ENCODE measurements at regions not wholly inside any gene's neighbourhood (a gene's known extent, or its start where the extent isn't known, plus 50 kb on each side); places are given as distances from the start of the nearest gene placed in this dataset.
"Not testable (repeated sequence)": the region's sequence is repeated elsewhere in the genome, so short reads cannot be mapped to it uniquely, and the experiment has no call there.

DNA sequence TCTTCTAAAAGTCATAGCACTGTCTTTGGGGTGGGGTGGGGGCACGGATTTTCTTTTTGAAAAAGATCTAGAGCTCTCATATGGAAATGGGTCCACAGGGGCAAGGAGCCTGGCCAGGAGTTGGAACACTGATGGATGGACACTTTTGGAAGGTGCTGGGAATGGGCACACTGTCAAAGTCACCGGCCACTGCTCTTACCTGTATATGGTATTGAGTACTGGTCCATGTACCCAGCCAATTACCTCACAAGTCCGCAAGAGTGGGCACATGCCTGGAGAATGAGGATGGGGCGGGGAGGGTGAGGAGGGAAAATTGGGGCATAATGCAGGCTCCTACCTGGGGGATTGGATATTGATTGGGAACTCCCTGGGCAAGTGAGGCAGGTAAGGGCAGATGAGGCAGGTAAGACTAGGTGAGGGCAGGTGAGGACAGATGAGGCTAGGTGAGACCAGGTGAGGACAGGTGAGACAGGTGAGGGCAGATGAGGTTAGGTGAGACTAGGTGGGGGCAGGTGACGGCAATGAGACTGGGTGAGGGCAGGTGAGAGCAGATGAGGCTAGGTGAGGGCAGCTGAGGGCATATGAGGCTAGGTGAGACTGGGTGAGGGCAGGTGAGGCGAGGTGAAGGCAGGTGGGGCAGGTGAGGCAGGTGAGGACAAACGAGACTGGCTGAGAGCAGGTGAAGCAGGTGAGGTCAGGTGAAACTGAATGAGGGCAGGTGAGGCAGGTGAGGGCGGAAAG lies 167.9 kb downstream of the NRN1 start:
- Mint-ChIP-seq H3K36me3 (peaks cover 7% of the 10 kb centered on the region), H3K4me1 (no peaks in the 10 kb centered on the region), H3K27me3 (ENCODE audit: low read depth) (peaks cover 66% of the 10 kb centered on the region), H3K4me3 (no peak overlapping the region), H3K27ac (no peak overlapping the region), H3K9me3 (peaks cover 14% of the 10 kb centered on the region)
- CTCF ChIA-PET = no interaction called here
- POLR2A ChIA-PET = no interaction called here
- no peak for ATAC-seq
- TF ChIP-seq, protein P1, sequence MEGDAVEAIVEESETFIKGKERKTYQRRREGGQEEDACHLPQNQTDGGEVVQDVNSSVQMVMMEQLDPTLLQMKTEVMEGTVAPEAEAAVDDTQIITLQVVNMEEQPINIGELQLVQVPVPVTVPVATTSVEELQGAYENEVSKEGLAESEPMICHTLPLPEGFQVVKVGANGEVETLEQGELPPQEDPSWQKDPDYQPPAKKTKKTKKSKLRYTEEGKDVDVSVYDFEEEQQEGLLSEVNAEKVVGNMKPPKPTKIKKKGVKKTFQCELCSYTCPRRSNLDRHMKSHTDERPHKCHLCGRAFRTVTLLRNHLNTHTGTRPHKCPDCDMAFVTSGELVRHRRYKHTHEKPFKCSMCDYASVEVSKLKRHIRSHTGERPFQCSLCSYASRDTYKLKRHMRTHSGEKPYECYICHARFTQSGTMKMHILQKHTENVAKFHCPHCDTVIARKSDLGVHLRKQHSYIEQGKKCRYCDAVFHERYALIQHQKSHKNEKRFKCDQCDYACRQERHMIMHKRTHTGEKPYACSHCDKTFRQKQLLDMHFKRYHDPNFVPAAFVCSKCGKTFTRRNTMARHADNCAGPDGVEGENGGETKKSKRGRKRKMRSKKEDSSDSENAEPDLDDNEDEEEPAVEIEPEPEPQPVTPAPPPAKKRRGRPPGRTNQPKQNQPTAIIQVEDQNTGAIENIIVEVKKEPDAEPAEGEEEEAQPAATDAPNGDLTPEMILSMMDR (IDR thresholded peaks at IDR 0.05) = no peak
- TF ChIP-seq, protein P2, sequence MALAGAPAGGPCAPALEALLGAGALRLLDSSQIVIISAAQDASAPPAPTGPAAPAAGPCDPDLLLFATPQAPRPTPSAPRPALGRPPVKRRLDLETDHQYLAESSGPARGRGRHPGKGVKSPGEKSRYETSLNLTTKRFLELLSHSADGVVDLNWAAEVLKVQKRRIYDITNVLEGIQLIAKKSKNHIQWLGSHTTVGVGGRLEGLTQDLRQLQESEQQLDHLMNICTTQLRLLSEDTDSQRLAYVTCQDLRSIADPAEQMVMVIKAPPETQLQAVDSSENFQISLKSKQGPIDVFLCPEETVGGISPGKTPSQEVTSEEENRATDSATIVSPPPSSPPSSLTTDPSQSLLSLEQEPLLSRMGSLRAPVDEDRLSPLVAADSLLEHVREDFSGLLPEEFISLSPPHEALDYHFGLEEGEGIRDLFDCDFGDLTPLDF (CRISPR knock-in tag; IDR thresholded peaks at IDR 0.05) = no peak
- no peak for DNase-seq (ENCODE audit: low spot score)

DNA sequence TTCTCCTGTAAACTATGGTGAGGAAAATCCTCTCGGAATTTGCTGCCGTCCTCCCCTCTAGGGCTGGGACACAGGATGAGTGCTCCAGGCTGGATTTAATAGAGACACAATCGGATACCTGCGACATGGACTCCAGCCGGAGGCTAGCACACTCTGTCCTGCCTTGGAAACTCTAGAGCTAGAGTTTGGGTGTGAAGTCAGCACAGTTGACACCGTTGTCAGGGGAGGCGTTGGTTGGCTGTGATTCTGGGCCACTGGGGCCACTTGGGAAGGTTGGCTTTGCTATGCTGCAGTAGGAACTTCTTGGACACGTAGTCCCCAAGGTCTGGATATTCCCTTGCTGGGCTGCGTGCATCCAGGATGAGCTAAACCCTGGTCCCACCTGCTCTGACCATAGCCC lies 169.4 kb downstream of the NRN1 start:
- Mint-ChIP-seq H3K27ac (no peak overlapping the region), H3K36me3 (peaks cover 7% of the 10 kb centered on the region), H3K9me3 (peaks cover 14% of the 10 kb centered on the region), H3K4me3 (no peak overlapping the region), H3K27me3 (ENCODE audit: low read depth) (peaks cover 52% of the 10 kb centered on the region), H3K4me1 (no peaks in the 10 kb centered on the region)
- ChIA-PET CTCF (no interaction called here), POLR2A (no interaction called here)
- no peak for ATAC-seq
- TF ChIP-seq HMGA2 (CRISPR knock-in tag; IDR thresholded peaks at IDR 0.05) (no peak), GABPB1 (CRISPR knock-in tag; IDR thresholded peaks at IDR 0.05) (no peak), EMX1 (CRISPR knock-in tag; IDR thresholded peaks at IDR 0.05) (no peak), NFE2L1 (CRISPR knock-in tag; IDR thresholded peaks at IDR 0.05) (no peak), SP1 (CRISPR knock-in tag; conservative IDR thresholded peaks at IDR 0.05) (no peak), ZNF263 (CRISPR knock-in tag; IDR thresholded peaks at IDR 0.05; ENCODE audit: low read depth) (no peak), MYBL2 (CRISPR knock-in tag; IDR thresholded peaks at IDR 0.05) (no peak), ZNF671 (CRISPR knock-in tag; IDR thresholded peaks at IDR 0.05) (no peak)
- TF ChIP-seq, protein P3, sequence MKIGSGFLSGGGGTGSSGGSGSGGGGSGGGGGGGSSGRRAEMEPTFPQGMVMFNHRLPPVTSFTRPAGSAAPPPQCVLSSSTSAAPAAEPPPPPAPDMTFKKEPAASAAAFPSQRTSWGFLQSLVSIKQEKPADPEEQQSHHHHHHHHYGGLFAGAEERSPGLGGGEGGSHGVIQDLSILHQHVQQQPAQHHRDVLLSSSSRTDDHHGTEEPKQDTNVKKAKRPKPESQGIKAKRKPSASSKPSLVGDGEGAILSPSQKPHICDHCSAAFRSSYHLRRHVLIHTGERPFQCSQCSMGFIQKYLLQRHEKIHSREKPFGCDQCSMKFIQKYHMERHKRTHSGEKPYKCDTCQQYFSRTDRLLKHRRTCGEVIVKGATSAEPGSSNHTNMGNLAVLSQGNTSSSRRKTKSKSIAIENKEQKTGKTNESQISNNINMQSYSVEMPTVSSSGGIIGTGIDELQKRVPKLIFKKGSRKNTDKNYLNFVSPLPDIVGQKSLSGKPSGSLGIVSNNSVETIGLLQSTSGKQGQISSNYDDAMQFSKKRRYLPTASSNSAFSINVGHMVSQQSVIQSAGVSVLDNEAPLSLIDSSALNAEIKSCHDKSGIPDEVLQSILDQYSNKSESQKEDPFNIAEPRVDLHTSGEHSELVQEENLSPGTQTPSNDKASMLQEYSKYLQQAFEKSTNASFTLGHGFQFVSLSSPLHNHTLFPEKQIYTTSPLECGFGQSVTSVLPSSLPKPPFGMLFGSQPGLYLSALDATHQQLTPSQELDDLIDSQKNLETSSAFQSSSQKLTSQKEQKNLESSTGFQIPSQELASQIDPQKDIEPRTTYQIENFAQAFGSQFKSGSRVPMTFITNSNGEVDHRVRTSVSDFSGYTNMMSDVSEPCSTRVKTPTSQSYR (CRISPR knock-in tag; IDR thresholded peaks at IDR 0.05) = no peak
- TF ChIP-seq, protein P2 (CRISPR knock-in tag; IDR thresholded peaks at IDR 0.05) = no peak
- TF ChIP-seq, protein P4, sequence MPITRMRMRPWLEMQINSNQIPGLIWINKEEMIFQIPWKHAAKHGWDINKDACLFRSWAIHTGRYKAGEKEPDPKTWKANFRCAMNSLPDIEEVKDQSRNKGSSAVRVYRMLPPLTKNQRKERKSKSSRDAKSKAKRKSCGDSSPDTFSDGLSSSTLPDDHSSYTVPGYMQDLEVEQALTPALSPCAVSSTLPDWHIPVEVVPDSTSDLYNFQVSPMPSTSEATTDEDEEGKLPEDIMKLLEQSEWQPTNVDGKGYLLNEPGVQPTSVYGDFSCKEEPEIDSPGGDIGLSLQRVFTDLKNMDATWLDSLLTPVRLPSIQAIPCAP (CRISPR knock-in tag; IDR thresholded peaks at IDR 0.05) = no peak
- DNase-seq (ENCODE audit: low spot score) = no peak

DNA sequence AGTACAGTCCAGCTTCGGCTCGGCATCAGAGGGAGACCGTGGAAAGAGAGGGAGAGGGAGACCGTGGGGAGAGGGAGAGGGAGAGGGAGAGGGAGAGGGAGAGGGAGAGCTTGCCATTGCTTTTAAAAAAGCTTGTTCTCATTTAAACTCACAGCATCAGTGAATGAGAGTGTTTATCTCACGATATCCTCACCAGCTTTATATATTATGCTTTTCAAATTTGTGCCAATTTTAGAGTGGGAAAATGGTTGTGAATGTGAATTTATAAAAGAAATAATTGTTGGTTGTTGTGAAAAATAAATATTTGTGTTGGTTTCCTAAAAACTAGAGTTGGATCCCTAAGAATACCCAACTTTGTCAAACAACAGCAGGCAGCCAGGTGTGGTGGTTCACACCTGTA lies 170.1 kb downstream of the NRN1 start:
- H3K4me3 Mint-ChIP-seq; POLR2A ChIA-PET; CTCF ChIA-PET; ATAC-seq; H3K27ac Mint-ChIP-seq; H3K4me1 Mint-ChIP-seq; DNase-seq (ENCODE audit: low spot score); H3K36me3 Mint-ChIP-seq: not testable (repeated sequence)
- H3K9me3 Mint-ChIP-seq = peaks cover 11% of the 10 kb centered on the region
- peaks cover 52% of the 10 kb centered on the region for H3K27me3 Mint-ChIP-seq (ENCODE audit: low read depth)

Data from WTC11 (cell line).